ENCODE measurements at regions not wholly inside any gene's neighbourhood (a gene's known extent, or its start where the extent isn't known, plus 50 kb on each side); places are given as distances from the start of the nearest gene placed in this dataset.

DNA sequence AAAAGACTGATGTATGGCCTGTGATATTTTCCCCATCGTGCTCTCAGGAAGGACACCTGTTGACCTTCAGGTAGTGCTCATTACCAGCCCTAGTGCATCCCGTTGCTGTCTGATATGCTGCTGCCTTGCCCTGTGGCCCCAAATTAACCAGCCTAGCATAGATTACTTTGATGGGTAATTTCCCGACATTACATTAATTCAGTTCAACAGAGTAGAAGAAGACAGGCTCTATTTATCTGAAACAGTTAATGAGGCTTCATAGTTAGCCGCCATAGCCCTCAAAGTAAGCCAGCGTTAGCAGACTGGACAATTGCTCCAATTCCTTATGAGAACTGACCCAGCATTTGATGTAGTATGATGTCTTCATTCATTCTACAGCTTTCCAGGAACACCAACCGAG, 257.6 kb downstream of the OLFM3 start:
- 80 to 91% (median 86%) methylated on average over 6 of the region's 6 CpGs for WGBS, 5 donors
- intact Hi-C loops (cut with DNase I; ENCODE audit: low total_unique reads): no loop called here
- Histone ChIP-seq H3K27ac (no peak overlapping the region), H3K36me3 (no peaks in the 10 kb centered on the region), H3K4me3 (no peak overlapping the region), H3K27me3 (no peaks in the 10 kb centered on the region), H3K4me1 (no peaks in the 10 kb centered on the region), H3K9me3 (no peaks in the 10 kb centered on the region)
- no peak for TF ChIP-seq POLR2A (IDR thresholded peaks at IDR 0.05)
- TF ChIP-seq EP300 (IDR thresholded peaks at IDR 0.05): no peak
- TF ChIP-seq POLR2AphosphoS5 (IDR thresholded peaks at IDR 0.05): no peak
- TF ChIP-seq, protein P1, sequence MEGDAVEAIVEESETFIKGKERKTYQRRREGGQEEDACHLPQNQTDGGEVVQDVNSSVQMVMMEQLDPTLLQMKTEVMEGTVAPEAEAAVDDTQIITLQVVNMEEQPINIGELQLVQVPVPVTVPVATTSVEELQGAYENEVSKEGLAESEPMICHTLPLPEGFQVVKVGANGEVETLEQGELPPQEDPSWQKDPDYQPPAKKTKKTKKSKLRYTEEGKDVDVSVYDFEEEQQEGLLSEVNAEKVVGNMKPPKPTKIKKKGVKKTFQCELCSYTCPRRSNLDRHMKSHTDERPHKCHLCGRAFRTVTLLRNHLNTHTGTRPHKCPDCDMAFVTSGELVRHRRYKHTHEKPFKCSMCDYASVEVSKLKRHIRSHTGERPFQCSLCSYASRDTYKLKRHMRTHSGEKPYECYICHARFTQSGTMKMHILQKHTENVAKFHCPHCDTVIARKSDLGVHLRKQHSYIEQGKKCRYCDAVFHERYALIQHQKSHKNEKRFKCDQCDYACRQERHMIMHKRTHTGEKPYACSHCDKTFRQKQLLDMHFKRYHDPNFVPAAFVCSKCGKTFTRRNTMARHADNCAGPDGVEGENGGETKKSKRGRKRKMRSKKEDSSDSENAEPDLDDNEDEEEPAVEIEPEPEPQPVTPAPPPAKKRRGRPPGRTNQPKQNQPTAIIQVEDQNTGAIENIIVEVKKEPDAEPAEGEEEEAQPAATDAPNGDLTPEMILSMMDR (IDR thresholded peaks at IDR 0.05): no peak
- no peak for DNase-seq

DNA sequence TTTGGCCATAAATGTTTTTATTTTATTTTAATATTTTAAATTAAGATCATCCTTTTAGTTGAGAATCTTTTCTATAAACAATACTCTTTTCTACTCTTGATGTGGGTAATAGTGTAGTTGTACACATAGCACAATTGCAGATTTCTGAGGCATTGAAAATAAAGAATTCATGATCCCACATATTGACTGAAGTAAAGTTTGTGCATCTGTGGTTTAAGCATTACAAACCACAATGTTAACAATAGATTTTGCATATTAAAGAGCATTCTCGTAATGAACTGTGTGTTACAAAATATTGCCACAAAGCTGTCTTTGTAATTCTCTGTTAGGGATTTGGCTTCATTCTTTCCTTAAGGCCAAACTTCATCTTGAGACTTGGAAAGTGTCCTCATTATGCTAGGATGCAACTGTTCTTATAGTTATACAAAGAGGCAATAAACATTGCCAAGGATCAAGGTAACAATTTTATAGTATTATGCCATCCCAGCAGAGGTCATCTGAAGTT, 256.8 kb downstream of the OLFM3 start:
- WGBS, 5 donors: 58 to 69% (median 64%) methylated on average over 1 of the region's 1 CpG
- no peak for DNase-seq
- no peak overlapping the region for H3K27ac ChIP-seq
- no peak for TF ChIP-seq POLR2A (IDR thresholded peaks at IDR 0.05)
- TF ChIP-seq POLR2AphosphoS5 (IDR thresholded peaks at IDR 0.05): no peak
- TF ChIP-seq, protein P1 (IDR thresholded peaks at IDR 0.05): no peak
- TF ChIP-seq EP300 (IDR thresholded peaks at IDR 0.05): no peak
- no peak overlapping the region for H3K4me3 ChIP-seq
- H3K27me3 ChIP-seq: no peaks in the 10 kb centered on the region
- no peaks in the 10 kb centered on the region for H3K4me1 ChIP-seq
- no peaks in the 10 kb centered on the region for H3K36me3 ChIP-seq
- intact Hi-C loops (cut with DNase I; ENCODE audit: low total_unique reads): no loop called here
- no peaks in the 10 kb centered on the region for H3K9me3 ChIP-seq

DNA sequence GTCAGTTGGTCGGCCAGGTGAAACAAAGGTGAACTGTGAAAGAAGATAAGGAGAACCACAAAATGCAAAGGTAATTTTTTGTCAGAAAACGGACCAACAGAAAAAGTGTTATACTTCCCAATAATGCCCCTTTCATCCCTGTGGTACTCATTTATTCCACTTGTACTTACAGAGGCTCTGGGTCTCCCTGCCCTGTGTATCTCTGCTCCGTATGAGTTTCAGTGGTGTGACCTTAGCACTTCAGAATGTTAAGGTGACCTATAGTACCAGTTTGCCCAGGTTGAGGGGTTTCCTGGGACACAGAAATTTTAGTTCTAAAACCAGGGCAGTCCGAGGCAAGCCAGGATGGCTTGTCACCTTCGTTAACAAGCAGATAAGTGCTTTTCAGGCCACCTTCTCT, 254.8 kb downstream of the OLFM3 start:
- no peak for TF ChIP-seq EP300 (IDR thresholded peaks at IDR 0.05)
- TF ChIP-seq POLR2AphosphoS5 (IDR thresholded peaks at IDR 0.05): no peak
- TF ChIP-seq, protein P1 (IDR thresholded peaks at IDR 0.05): no peak
- no peak for TF ChIP-seq POLR2A (IDR thresholded peaks at IDR 0.05)
- Histone ChIP-seq H3K4me3 (no peak overlapping the region), H3K27ac (no peak overlapping the region), H3K9me3 (no peaks in the 10 kb centered on the region), H3K27me3 (no peaks in the 10 kb centered on the region), H3K36me3 (no peaks in the 10 kb centered on the region), H3K4me1 (no peaks in the 10 kb centered on the region)
- no peak for DNase-seq
- 23 to 62% (median 33%) methylated on average over 5 of the region's 5 CpGs for WGBS, 5 donors
- intact Hi-C loops (cut with DNase I; ENCODE audit: low total_unique reads): no loop called here

DNA sequence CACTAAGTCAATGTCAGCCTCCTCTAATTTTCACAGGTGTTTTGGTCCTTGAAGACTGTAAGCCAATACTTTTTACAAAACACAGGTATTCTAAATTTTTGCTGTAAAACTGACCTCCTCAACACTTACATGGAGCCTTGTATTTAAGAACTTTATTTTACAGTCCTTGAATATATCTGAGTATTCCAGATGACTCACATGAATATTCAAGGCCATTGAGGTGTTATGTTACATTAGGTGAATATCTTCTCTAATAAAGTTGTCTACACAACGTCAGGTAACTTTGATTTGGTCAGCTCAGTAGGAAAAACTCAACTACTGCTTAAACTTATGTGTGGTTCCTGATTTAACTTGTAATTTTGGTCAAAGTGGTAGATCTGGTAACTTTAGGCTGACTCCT, 254.2 kb downstream of the OLFM3 start:
- H3K27me3 ChIP-seq: no peaks in the 10 kb centered on the region
- no peak overlapping the region for H3K4me3 ChIP-seq
- H3K4me1 ChIP-seq: no peaks in the 10 kb centered on the region
- intact Hi-C loops (cut with DNase I; ENCODE audit: low total_unique reads): no loop called here
- TF ChIP-seq POLR2A (IDR thresholded peaks at IDR 0.05) (no peak), EP300 (IDR thresholded peaks at IDR 0.05) (no peak), POLR2AphosphoS5 (IDR thresholded peaks at IDR 0.05) (no peak)
- TF ChIP-seq, protein P1 (IDR thresholded peaks at IDR 0.05): no peak
- no peaks in the 10 kb centered on the region for H3K9me3 ChIP-seq
- H3K27ac ChIP-seq: no peak overlapping the region
- DNase-seq: no peak
- WGBS, 5 donors: 64 to 83% (median 79%) methylated on average over 1 of the region's 1 CpG
- H3K36me3 ChIP-seq: no peaks in the 10 kb centered on the region
